Osteoblast (primary cell): ENCODE measurements at regions not wholly inside any gene's neighbourhood (a gene's known extent, or its start where the extent isn't known, plus 50 kb on each side); places are given as distances from the start of the nearest gene placed in this dataset.

Source experiments
- DNase-seq: peaks from one replicate; pipeline ENCODE4 v3.0.0; 2011; ENCODE audit warnings: low spot score, mixed read lengths; ENCODE audit not compliant: insufficient read length; ENCODE audit errors: missing footprints
- H2AFZ ChIP-seq: 2 replicates; pipeline ENCODE4 v1.6.0; 2011; ENCODE audit warnings: mild to moderate bottlenecking, low read length
- H3K27ac ChIP-seq: 2 replicates; pipeline ENCODE4 v1.5.1; 2011; ENCODE audit warnings: mild to moderate bottlenecking, low read depth, low read length, moderate library complexity
- H3K27me3 ChIP-seq: 2 replicates; pipeline ENCODE4 v1.6.0; 2012; ENCODE audit warnings: mild to moderate bottlenecking, control low read depth, inconsistent platforms, low read length, moderate library complexity; ENCODE audit not compliant: insufficient read depth
- H3K36me3 ChIP-seq: 2 replicates; pipeline ENCODE4 v1.5.1; 2011; ENCODE audit warnings: mild to moderate bottlenecking, low read length, control low read depth, moderate library complexity; ENCODE audit not compliant: insufficient read depth
- H3K4me1 ChIP-seq: 2 replicates; pipeline ENCODE4 v1.5.1; 2011; ENCODE audit warnings: mild to moderate bottlenecking, low read length, control low read depth, moderate library complexity; ENCODE audit not compliant: insufficient read depth
- H3K4me2 ChIP-seq: 2 replicates; pipeline ENCODE4 v1.6.0; 2011; ENCODE audit warnings: mild to moderate bottlenecking, low read length; ENCODE audit not compliant: insufficient read depth
- H3K4me3 ChIP-seq: fragments of 200-600 bp; sonication (generic); 3 replicates; pipeline ENCODE4 v1.5.1; 2012; ENCODE audit warnings: mild to moderate bottlenecking, low read length, inconsistent platforms; ENCODE audit not compliant: insufficient read depth
- H3K79me2 ChIP-seq: 2 replicates; pipeline ENCODE4 v1.6.0; 2012; ENCODE audit warnings: mild to moderate bottlenecking, low read length, control low read depth, inconsistent platforms; ENCODE audit not compliant: insufficient read depth
- H3K9me3 ChIP-seq: 2 replicates; pipeline ENCODE4 v1.5.1; 2011; ENCODE audit warnings: low read depth, low read length, control low read depth
- H4K20me1 ChIP-seq: 2 replicates; pipeline ENCODE4 v1.6.0; 2012; ENCODE audit warnings: mild to moderate bottlenecking, low read length, control low read depth; ENCODE audit not compliant: insufficient read depth
- CTCF ChIP-seq: IDR thresholded peaks from 2 replicates; pipeline ENCODE4 v1.5.1; 2011; ENCODE audit warnings: mild to moderate bottlenecking, low read depth, low read length, moderate library complexity; ENCODE audit errors: extremely low read depth

- no peak for TF ChIP-seq CTCF
- Histone ChIP-seq H3K4me1 (no peaks in the 10 kb centered on the region), H4K20me1 (no peaks in the 10 kb centered on the region), H3K4me3 (no peak overlapping the region), H3K79me2 (no peaks in the 10 kb centered on the region), H3K27me3 (no peaks in the 10 kb centered on the region), H3K36me3 (no peaks in the 10 kb centered on the region), H2AFZ (no peak overlapping the region), H3K27ac (no peak overlapping the region), H3K9me3 (no peaks in the 10 kb centered on the region), H3K4me2 (no peak overlapping the region)
- peak; percentile 19 for DNase-seq
Observed at GRCh38 chr15:95168951-95169431, 937.6 kb downstream of the MCTP2 start.

- Histone ChIP-seq H3K9me3 (no peaks in the 10 kb centered on the region), H3K79me2 (no peaks in the 10 kb centered on the region), H4K20me1 (no peaks in the 10 kb centered on the region), H3K27ac (no peak overlapping the region), H2AFZ (peak overlapping the region; percentile 7), H3K4me3 (peak overlapping the region; percentile 38), H3K4me1 (no peaks in the 10 kb centered on the region), H3K36me3 (no peaks in the 10 kb centered on the region), H3K4me2 (peak overlapping the region; percentile 59), H3K27me3 (no peaks in the 10 kb centered on the region)
- no peak for TF ChIP-seq CTCF
- peak; percentile 34 for DNase-seq
Observed at GRCh38 chr15:95169541-95170459, 938.4 kb downstream of the MCTP2 start.

- H3K4me1 ChIP-seq: no peaks in the 10 kb centered on the region
- H3K4me3 ChIP-seq: no peak overlapping the region
- no peak for TF ChIP-seq CTCF
Observed at GRCh38 chr15:95170561-95171380, 939.4 kb downstream of the MCTP2 start.

GRCh38 chr15:95171564-95171963, 940.2 kb downstream of the MCTP2 start:
- no peaks in the 10 kb centered on the region for H3K79me2 ChIP-seq
- no peak overlapping the region for H3K27ac ChIP-seq
- no peak for TF ChIP-seq CTCF
- no peak overlapping the region for H3K4me2 ChIP-seq
- no peak overlapping the region for H2AFZ ChIP-seq
- H3K4me3 ChIP-seq: no peak overlapping the region
- no peaks in the 10 kb centered on the region for H3K36me3 ChIP-seq
- no peaks in the 10 kb centered on the region for H4K20me1 ChIP-seq
- DNase-seq: no peak
- no peaks in the 10 kb centered on the region for H3K9me3 ChIP-seq
- H3K27me3 ChIP-seq: no peaks in the 10 kb centered on the region
- no peaks in the 10 kb centered on the region for H3K4me1 ChIP-seq

More at GRCh38 chr15:95170561-95171380, 939.4 kb downstream of the MCTP2 start:
- Histone ChIP-seq H3K36me3 (no peaks in the 10 kb centered on the region), H3K9me3 (no peaks in the 10 kb centered on the region), H3K27ac (no peak overlapping the region), H3K4me2 (no peak overlapping the region), H3K27me3 (no peaks in the 10 kb centered on the region), H2AFZ (no peak overlapping the region), H3K79me2 (no peaks in the 10 kb centered on the region), H4K20me1 (no peaks in the 10 kb centered on the region)
- DNase-seq: no peak
